ENCODE measurements at regions not wholly inside any gene's neighbourhood (a gene's known extent, or its start where the extent isn't known, plus 50 kb on each side); places are given as distances from the start of the nearest gene placed in this dataset.

DNA sequence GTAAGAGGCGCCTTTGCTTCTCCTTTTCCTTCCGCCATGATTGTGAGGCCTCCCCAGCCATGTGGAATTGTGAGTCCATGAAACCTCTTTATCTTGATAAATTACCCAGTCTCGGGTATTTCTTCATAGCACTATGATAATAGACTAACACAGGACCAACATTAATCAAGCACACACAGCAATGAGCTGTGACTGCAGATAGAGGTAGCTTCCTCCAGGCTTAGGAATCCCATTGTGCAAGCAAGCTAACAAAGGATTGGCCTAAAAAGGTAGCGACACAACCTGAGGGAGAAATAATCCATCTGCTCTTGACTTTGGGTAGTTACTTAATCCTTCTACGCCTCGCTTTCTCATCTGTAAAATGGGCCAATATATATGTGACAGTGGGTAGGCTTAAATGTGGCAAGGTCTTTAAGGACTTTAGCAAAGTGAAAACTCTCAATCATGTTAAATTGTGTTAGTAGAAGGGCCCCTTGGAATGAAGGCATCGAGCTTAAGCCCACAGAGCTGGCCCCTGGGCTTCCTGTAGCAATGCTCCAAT is 393.6 kb downstream of the SOX9 start:
- no peaks in the 10 kb centered on the region for H3K36me3 Mint-ChIP-seq
- Histone ChIP-seq H3K27me3 (ENCODE audit: control insufficient read depth, insufficient read depth, low read length) (no peaks in the 10 kb centered on the region), H3K36me3 (ENCODE audit: control insufficient read depth, insufficient read depth, low read length) (no peaks in the 10 kb centered on the region), H3K27ac (ENCODE audit: insufficient read depth, low read length, poor library complexity, severe bottlenecking) (no peak overlapping the region), H3K4me3 (ENCODE audit: low read depth, low read length) (no peak overlapping the region), H3K4me1 (ENCODE audit: control insufficient read depth, insufficient read depth, low read length, poor library complexity, severe bottlenecking) (no peaks in the 10 kb centered on the region), H3K9me3 (ENCODE audit: control insufficient read depth in 2 of 2, low read length in 2 of 2) (no peaks in the 10 kb centered on the region)
- H3K4me3 Mint-ChIP-seq, result no peak overlapping the region
- no peak overlapping the region for H3K27ac Mint-ChIP-seq
- ATAC-seq (ENCODE audit: low read depth in 2 of 2), result no peak
- H3K4me1 Mint-ChIP-seq, result no peaks in the 10 kb centered on the region
- H3K9me3 Mint-ChIP-seq, result no peaks in the 10 kb centered on the region
- H3K27me3 Mint-ChIP-seq, result peaks cover 5% of the 10 kb centered on the region
- no peak for DNase-seq

DNA sequence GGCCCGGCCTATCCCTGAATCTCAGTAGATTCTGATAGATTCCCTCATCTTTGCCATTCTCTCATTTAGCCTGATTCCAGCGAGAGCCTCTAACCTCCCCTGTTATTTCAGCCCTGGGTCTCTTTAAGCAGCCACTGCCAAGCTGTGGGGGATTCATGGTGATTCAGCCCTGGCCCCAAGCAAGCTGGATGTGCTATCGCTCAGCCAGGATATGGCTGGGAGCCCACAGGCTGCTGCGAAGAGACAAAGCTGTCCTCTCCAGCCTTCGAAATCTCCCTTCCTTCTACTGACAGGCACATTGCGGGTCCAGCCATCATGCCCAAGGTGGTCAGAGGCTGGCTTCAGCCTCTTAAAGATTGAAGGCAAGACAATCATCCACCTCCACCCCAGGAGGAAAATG is 394.1 kb downstream of the SOX9 start:
- H3K9me3 Mint-ChIP-seq, result no peaks in the 10 kb centered on the region
- H3K4me3 Mint-ChIP-seq, result no peak overlapping the region
- no peak for ATAC-seq (ENCODE audit: low read depth in 2 of 2)
- Histone ChIP-seq H3K36me3 (ENCODE audit: control insufficient read depth, insufficient read depth, low read length) (no peaks in the 10 kb centered on the region), H3K9me3 (ENCODE audit: control insufficient read depth in 2 of 2, low read length in 2 of 2) (no peaks in the 10 kb centered on the region), H3K4me1 (ENCODE audit: control insufficient read depth, insufficient read depth, low read length, poor library complexity, severe bottlenecking) (no peaks in the 10 kb centered on the region), H3K4me3 (ENCODE audit: low read depth, low read length) (no peak overlapping the region), H3K27me3 (ENCODE audit: control insufficient read depth, insufficient read depth, low read length) (no peaks in the 10 kb centered on the region), H3K27ac (ENCODE audit: insufficient read depth, low read length, poor library complexity, severe bottlenecking) (no peak overlapping the region)
- no peak overlapping the region for H3K27ac Mint-ChIP-seq
- no peaks in the 10 kb centered on the region for H3K4me1 Mint-ChIP-seq
- DNase-seq, result no peak
- no peaks in the 10 kb centered on the region for H3K36me3 Mint-ChIP-seq
- peaks cover 5% of the 10 kb centered on the region for H3K27me3 Mint-ChIP-seq

- Mint-ChIP-seq H3K4me3 (no peak overlapping the region), H3K27me3 (peaks cover 5% of the 10 kb centered on the region), H3K27ac (peak overlapping the region in 1 of 3 donors; percentile 52), H3K4me1 (no peaks in the 10 kb centered on the region), H3K36me3 (no peaks in the 10 kb centered on the region), H3K9me3 (no peaks in the 10 kb centered on the region)
- DNase-seq, result no peak
- Histone ChIP-seq H3K9me3 (ENCODE audit: control insufficient read depth in 2 of 2, low read length in 2 of 2) (no peaks in the 10 kb centered on the region), H3K27ac (ENCODE audit: insufficient read depth, low read length, poor library complexity, severe bottlenecking) (no peak overlapping the region), H3K4me3 (ENCODE audit: low read depth, low read length) (no peak overlapping the region), H3K36me3 (ENCODE audit: control insufficient read depth, insufficient read depth, low read length) (no peaks in the 10 kb centered on the region), H3K27me3 (ENCODE audit: control insufficient read depth, insufficient read depth, low read length) (no peaks in the 10 kb centered on the region), H3K4me1 (ENCODE audit: control insufficient read depth, insufficient read depth, low read length, poor library complexity, severe bottlenecking) (no peaks in the 10 kb centered on the region)
- no peak for ATAC-seq (ENCODE audit: low read depth in 2 of 2)
Observed at GRCh38 chr17:72515291-72516065, 394.7 kb downstream of the SOX9 start.

GRCh38 chr17:72516772-72517399 is 396.1 kb downstream of the SOX9 start:
- peaks cover 0 to 2% (median 0%) of the 10 kb centered on the region in 7 donors for H3K9me3 Mint-ChIP-seq

GRCh38 chr17:72517413-72518158 is 396.8 kb downstream of the SOX9 start:
- Mint-ChIP-seq H3K4me1 (no peaks in the 10 kb centered on the region), H3K9me3 (peaks cover 0 to 2% (median 0%) of the 10 kb centered on the region in 7 donors), H3K4me3 (no peak overlapping the region), H3K27ac (no peak overlapping the region), H3K36me3 (no peaks in the 10 kb centered on the region), H3K27me3 (peaks cover 8% of the 10 kb centered on the region)
- Histone ChIP-seq H3K4me1 (ENCODE audit: control insufficient read depth, insufficient read depth, low read length, poor library complexity, severe bottlenecking) (no peaks in the 10 kb centered on the region), H3K36me3 (ENCODE audit: control insufficient read depth, insufficient read depth, low read length) (no peaks in the 10 kb centered on the region), H3K4me3 (ENCODE audit: low read depth, low read length) (no peak overlapping the region), H3K9me3 (ENCODE audit: control insufficient read depth in 2 of 2, low read length in 2 of 2) (no peaks in the 10 kb centered on the region), H3K27ac (ENCODE audit: insufficient read depth, low read length, poor library complexity, severe bottlenecking) (no peak overlapping the region), H3K27me3 (ENCODE audit: control insufficient read depth, insufficient read depth, low read length) (no peaks in the 10 kb centered on the region)
- ATAC-seq (ENCODE audit: low read depth in 2 of 2), result no peak
- DNase-seq, result no peak

More at GRCh38 chr17:72516772-72517399, 396.1 kb downstream of the SOX9 start:
- Histone ChIP-seq H3K4me1 (ENCODE audit: control insufficient read depth, insufficient read depth, low read length, poor library complexity, severe bottlenecking) (no peaks in the 10 kb centered on the region), H3K9me3 (ENCODE audit: control insufficient read depth in 2 of 2, low read length in 2 of 2) (no peaks in the 10 kb centered on the region), H3K4me3 (ENCODE audit: low read depth, low read length) (no peak overlapping the region), H3K27me3 (ENCODE audit: control insufficient read depth, insufficient read depth, low read length) (no peaks in the 10 kb centered on the region), H3K36me3 (ENCODE audit: control insufficient read depth, insufficient read depth, low read length) (no peaks in the 10 kb centered on the region), H3K27ac (ENCODE audit: insufficient read depth, low read length, poor library complexity, severe bottlenecking) (no peak overlapping the region)
- ATAC-seq (ENCODE audit: low read depth in 2 of 2) (no peak), DNase-seq (no peak)
- H3K4me3 Mint-ChIP-seq, result no peak overlapping the region
- H3K36me3 Mint-ChIP-seq, result no peaks in the 10 kb centered on the region
- peaks cover 8% of the 10 kb centered on the region for H3K27me3 Mint-ChIP-seq
- H3K27ac Mint-ChIP-seq, result no peak overlapping the region
- no peaks in the 10 kb centered on the region for H3K4me1 Mint-ChIP-seq

- peaks cover 8% of the 10 kb centered on the region for H3K27me3 Mint-ChIP-seq
- DNase-seq, result no peak
- H3K4me3 Mint-ChIP-seq, result no peak overlapping the region
- no peak overlapping the region for H3K4me3 ChIP-seq (ENCODE audit: low read depth, low read length)
- H3K4me1 Mint-ChIP-seq, result no peaks in the 10 kb centered on the region
- no peak overlapping the region for H3K27ac Mint-ChIP-seq
- H3K9me3 ChIP-seq (ENCODE audit: control insufficient read depth in 2 of 2, low read length in 2 of 2), result no peaks in the 10 kb centered on the region
- no peak for ATAC-seq (ENCODE audit: low read depth in 2 of 2)
- no peaks in the 10 kb centered on the region for H3K27me3 ChIP-seq (ENCODE audit: control insufficient read depth, insufficient read depth, low read length)
- H3K4me1 ChIP-seq (ENCODE audit: control insufficient read depth, insufficient read depth, low read length, poor library complexity, severe bottlenecking), result no peaks in the 10 kb centered on the region
- no peaks in the 10 kb centered on the region for H3K36me3 ChIP-seq (ENCODE audit: control insufficient read depth, insufficient read depth, low read length)
- H3K9me3 Mint-ChIP-seq, result peaks cover 0 to 2% (median 0%) of the 10 kb centered on the region in 7 donors
- H3K27ac ChIP-seq (ENCODE audit: insufficient read depth, low read length, poor library complexity, severe bottlenecking), result no peak overlapping the region
- no peaks in the 10 kb centered on the region for H3K36me3 Mint-ChIP-seq
Observed at GRCh38 chr17:72518159-72518732, 397.4 kb downstream of the SOX9 start.

- H3K27me3 Mint-ChIP-seq, result peaks cover 8% of the 10 kb centered on the region
- no peak overlapping the region for H3K27ac Mint-ChIP-seq
- Histone ChIP-seq H3K4me1 (ENCODE audit: control insufficient read depth, insufficient read depth, low read length, poor library complexity, severe bottlenecking) (no peaks in the 10 kb centered on the region), H3K27ac (ENCODE audit: insufficient read depth, low read length, poor library complexity, severe bottlenecking) (no peak overlapping the region), H3K9me3 (ENCODE audit: control insufficient read depth in 2 of 2, low read length in 2 of 2) (no peaks in the 10 kb centered on the region), H3K4me3 (ENCODE audit: low read depth, low read length) (no peak overlapping the region), H3K36me3 (ENCODE audit: control insufficient read depth, insufficient read depth, low read length) (no peaks in the 10 kb centered on the region), H3K27me3 (ENCODE audit: control insufficient read depth, insufficient read depth, low read length) (no peaks in the 10 kb centered on the region)
- DNase-seq (no peak), ATAC-seq (ENCODE audit: low read depth in 2 of 2) (no peak)
- no peaks in the 10 kb centered on the region for H3K4me1 Mint-ChIP-seq
- no peaks in the 10 kb centered on the region for H3K36me3 Mint-ChIP-seq
- H3K4me3 Mint-ChIP-seq, result no peak overlapping the region
- peaks cover 0 to 2% (median 0%) of the 10 kb centered on the region in 7 donors for H3K9me3 Mint-ChIP-seq
Observed at GRCh38 chr17:72518753-72519597, 398.2 kb downstream of the SOX9 start.

All from CD4-positive, CD25-positive, alpha-beta regulatory T cell (primary cell).